ENCODE measurements at regions not wholly inside any gene's neighbourhood (a gene's known extent, or its start where the extent isn't known, plus 50 kb on each side); places are given as distances from the start of the nearest gene placed in this dataset.
"Not testable (repeated sequence)": the region's sequence is repeated elsewhere in the genome, so short reads cannot be mapped to it uniquely, and the experiment has no call there.

- DNase-seq (ENCODE audit: low read depth, low spot score) = peak; percentile 56
Observed at GRCh38 chr13:105878119-105878700, 657.3 kb downstream of the EFNB2 start.

- DNase-seq (ENCODE audit: low read depth, low spot score) = no peak
Observed at GRCh38 chr13:105874814-105875213, 660.6 kb downstream of the EFNB2 start.

DNA sequence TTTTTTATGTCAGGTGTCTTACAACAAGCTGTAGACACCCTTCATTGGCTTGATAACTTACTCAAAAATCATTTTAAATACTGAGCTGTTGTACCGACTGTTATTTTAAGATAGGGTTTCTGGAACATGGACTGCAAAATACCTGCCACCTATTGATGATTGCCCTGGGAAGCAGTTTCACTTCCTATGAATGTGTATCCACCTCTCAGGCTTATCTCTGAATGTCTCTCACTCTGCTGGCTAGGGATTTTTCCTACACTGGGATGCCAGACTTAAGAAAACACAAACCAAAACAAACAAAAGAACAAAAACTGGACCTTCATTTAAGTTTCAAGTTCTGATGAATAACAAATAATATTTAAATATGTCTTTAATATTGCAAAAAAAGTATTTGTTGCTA is 663.7 kb downstream of the EFNB2 start:
- no peak for DNase-seq (ENCODE audit: low read depth, low spot score)

DNA sequence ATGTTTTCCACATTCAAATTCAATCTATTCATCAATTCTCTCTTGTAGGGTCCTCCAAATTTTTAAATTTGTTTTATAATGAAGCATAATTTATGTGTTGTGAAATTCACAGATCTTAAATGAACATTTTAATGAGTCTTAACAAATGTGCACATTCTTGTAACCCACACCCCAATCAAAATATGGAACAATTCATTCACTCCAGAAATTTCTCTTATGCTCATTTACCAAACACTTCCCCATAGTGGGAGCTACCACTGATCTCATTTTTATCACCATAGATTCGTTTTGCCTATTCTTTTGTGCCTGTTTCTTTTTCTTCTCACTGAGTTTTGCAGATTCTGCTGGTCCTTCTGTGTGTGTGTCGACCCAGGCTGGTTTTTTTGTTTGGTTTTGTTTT is 664.1 kb downstream of the EFNB2 start:
- no peak for DNase-seq (ENCODE audit: low read depth, low spot score)

DNA sequence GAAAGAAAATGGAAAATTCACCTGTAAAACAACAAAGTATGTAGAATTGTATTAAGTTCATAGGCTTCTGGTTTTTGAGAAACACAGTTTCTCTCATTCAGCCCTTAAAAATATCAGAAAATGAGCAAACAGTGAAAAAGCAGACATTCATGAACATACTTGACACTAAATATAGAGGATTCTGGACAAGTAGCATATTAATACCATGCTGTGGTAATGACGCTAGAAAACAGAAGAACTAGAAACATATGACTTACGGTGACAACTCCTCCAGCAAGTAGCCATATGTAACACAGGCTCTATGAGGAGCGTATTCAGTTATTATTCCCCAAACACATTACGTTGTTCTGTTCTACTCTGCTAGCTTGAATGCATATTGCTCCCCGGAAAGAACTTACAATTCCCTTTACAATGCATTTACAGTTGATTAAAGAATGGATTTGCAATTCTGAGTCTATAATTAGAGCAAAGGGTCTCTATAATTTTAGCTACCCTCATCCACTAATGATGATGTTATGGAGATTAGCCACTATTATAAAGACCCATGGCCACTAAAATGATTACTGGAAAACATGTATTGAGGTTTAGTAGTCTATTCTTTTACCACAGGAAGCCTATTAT is 672.1 kb downstream of the EFNB2 start:
- DNase-seq (ENCODE audit: low read depth, low spot score) = no peak

DNA sequence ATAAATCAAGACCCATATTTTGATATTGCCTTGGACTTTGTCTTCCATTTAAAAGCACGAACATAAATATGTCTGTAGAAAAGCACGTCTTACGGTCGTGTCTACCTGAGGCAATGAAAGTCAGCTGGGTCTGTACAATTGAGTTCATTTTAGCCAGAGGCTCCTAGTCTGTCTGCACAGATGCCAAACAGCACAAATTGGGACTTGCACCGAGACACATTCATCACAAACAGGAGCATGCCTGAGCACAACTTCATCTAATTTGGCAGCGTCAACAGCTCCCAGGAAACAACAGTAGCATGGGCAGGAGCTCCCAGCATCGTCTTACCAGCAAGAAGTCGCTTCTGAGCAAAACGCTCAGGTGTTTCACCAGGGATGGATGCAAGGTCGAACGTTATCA is 687.0 kb downstream of the EFNB2 start:
- no peak for DNase-seq (ENCODE audit: low read depth, low spot score)

DNA sequence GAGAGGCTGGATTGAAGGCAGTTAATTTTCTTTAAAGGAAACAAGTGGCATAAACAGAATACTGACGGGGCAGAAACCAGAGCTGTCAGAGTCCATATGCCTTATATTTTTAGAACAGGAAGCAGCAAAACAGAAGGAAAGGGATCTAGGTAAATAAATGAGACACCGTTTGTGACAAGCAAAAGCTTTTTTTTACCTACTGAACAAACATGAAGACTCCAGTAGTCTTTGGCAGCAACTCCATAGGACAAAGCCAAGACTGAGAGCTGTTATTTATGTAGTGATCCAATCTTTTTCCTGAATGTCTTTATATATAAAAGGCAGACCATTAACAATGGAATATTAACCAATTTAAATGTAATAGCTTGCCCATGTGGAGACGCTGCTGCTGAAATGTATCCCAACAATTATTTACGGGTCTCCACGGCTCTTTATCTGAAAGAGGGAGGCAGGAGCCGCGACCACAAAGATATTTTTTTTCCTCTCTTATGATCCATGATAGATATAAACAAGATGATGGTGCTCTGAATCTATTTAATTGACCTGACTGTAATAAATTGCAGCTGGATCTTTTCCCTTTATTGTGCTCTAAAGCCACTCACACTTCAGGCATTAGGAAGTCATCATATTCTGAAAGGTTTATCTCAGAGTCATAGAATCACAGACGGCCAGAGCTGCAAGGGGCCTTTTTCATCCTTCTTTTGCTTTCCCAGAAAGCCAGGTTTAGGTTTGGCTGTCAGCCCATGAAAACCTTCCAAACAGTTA is 687.8 kb downstream of the EFNB2 start:
- no peak for DNase-seq (ENCODE audit: low read depth, low spot score)

GRCh38 chr13:105846923-105847322 is 688.5 kb downstream of the EFNB2 start:
- DNase-seq (ENCODE audit: low read depth, low spot score) = no peak

DNA sequence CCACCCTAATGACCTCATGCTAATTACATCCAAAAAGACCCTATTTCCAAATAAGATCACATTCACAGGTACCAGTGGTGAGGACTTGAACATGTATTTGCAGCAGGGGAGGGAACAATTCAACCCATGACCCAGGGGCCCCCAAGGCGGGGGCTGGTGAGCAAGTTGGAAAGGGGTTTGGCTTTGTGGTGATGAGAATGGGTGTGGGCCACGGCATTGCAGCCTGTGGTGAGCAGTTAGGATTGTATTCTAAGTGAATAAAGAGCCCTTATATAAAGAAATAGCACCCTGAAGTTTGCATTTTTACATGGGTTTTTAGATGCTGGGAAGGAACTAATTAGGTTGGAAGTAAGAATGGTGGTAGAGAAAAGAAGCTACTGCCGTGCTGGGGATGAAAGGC is 694.2 kb downstream of the EFNB2 start:
- DNase-seq (ENCODE audit: low read depth, low spot score) = no peak

GRCh38 chr13:105838231-105838630 is 697.2 kb downstream of the EFNB2 start:
- DNase-seq (ENCODE audit: low read depth, low spot score) = no peak

- not testable (repeated sequence) for DNase-seq (ENCODE audit: low read depth, low spot score)
Observed at GRCh38 chr13:105837295-105837694, 698.2 kb downstream of the EFNB2 start.

- DNase-seq (ENCODE audit: low read depth, low spot score) = no peak
Observed at GRCh38 chr13:105830821-105831220, 704.6 kb downstream of the EFNB2 start.

DNA sequence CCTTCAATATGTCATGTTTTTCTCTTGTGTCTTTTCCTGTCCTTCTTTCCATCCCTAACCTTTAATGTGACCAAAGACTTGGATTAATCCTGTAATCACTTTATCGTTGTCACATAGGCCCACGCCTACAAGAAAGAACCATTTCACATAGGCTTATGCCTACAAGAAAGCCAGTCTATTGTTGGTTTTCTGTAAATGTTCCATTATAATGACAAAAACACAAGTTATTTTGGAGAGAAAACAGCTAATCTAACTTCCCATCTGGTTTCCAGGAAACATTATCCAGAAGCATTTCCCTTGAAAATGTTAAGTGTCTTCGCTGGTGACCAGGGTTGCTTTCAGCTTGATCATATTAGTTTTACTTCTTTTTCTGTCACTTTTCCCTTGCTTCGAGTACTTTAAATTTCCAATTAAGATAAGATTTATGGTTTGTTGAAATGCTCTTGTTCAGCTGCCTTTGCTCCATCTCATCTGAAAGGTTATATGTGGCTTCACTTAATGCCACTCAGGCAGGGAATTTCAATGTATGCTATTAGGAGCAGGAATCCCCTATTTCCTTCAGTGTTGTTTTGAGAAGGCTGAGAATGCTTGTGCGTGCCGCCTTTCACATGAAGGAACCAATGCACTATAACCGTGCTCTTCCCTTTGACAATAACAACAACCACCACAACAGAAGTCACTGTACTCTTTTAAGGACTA is 708.2 kb downstream of the EFNB2 start:
- DNase-seq (ENCODE audit: low read depth, low spot score) = no peak

GRCh38 chr13:105825071-105825470 is 710.4 kb downstream of the EFNB2 start:
- no peak for DNase-seq (ENCODE audit: low read depth, low spot score)

DNA sequence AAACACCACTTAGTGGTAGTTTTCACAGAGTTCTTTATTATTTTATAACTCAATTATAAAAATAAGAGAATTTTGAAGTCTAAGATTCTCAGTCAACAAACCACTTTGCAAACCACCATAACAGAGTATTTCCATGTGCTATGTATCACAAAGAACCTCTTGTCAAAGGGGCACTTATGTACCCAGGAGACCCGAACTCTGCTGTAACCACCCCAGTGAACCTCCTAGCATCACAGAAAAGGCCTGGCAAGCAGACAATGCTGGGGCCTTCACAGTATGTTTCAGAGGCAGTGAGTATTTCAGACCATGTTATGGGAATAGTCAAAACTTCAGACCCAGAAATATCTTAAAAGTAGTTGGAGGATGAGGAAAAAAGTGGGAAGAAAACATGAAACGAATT is 714.1 kb downstream of the EFNB2 start:
- no peak for DNase-seq (ENCODE audit: low read depth, low spot score)

GRCh38 chr13:105820415-105820814 is 715.0 kb downstream of the EFNB2 start:
- no peak for DNase-seq (ENCODE audit: low read depth, low spot score)

DNA sequence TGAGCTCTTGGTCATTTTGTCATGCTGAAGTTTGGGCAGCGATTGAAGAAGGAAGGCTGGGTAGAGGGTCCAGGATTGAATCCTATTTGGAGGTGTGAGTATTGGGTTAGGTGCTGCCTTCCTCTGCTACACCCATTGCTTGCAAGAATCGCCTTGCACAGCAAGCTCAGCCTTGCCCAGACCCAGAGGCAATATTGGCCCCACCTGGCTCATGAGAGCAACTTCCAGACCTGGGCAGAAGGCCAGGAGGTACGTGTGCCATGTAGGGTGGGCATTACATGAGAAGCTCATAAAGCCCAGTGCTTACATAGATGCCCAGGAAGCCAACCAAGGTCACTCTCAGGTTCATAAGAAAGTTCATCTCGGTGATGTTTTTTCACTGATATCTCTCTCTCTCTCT is 718.0 kb downstream of the EFNB2 start:
- DNase-seq (ENCODE audit: low read depth, low spot score) = no peak

GRCh38 chr13:105816994-105817393 is 718.5 kb downstream of the EFNB2 start:
- DNase-seq (ENCODE audit: low read depth, low spot score) = no peak

- no peak for DNase-seq (ENCODE audit: low read depth, low spot score)
Observed at GRCh38 chr13:105814902-105815250, 720.6 kb downstream of the EFNB2 start.

DNA sequence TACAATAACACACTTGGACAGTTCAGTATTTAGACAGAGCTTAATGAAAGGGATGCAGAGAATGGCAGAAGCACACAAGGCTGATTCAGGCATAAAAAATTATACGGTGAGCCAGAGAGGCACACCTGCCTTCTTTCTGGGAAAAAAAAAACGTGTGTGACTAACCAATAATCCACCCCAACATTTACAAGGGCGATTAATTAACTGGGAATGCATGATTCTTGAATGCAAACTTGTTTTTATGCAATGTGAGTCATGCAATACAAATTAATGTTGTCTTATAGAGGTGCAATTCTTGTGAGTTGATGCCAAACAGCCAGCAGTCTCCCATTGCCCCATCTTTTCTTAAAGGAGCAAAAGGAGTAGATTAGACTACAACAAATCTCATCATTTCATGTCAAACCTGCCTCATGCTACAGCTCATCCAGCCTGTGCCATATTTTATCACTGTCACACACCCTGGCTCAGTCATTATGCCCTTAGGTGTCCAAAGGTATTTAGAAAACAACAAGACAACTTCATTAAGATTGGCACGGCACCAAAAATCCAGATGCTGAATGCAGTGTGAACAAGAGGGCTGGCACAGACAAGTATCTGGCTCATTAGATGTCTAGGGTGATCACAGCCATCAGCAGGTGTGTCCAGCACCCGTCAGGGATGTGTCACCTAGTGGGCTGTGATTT is 721.1 kb downstream of the EFNB2 start:
- DNase-seq (ENCODE audit: low read depth, low spot score) = no peak

DNA sequence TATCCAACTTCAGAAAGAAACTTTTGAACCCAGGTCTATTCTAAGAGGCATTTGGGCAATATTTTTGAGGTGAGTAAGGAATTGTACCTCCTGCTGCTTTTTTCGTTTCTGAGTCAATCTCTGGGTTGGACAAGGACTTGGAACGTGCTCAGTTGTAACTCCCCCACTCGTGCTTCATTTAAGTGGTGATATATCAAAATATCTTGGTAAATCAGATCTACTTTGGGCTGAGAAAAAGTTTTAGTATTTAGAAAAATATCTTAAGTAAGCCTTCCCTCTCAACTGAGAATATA is 728.9 kb downstream of the EFNB2 start:
- no peak for DNase-seq (ENCODE audit: low read depth, low spot score)

All from pulmonary artery endothelial cell (primary cell).